Mucosa of gallbladder (tissue), 1 donor: ENCODE measurements at regions not wholly inside any gene's neighbourhood (a gene's known extent, or its start where the extent isn't known, plus 50 kb on each side); places are given as distances from the start of the nearest gene placed in this dataset.

Source experiments
- DNase-seq: peaks from one replicate; pipeline ENCODE4 v3.0.0-alpha.2; 2020; ENCODE audit warnings: low spot score
- donor health status: DM: no; HTN: no; CAD: no.

- DNase-seq = no peak
These were observed 904.8 kb upstream of the PCDH20 start for GRCh38 chr13:62320129-62321108.

- DNase-seq = no peak
These were observed 894.3 kb upstream of the PCDH20 start for GRCh38 chr13:62309904-62310303.

GRCh38 chr13:62305756-62306155, 890.1 kb upstream of the PCDH20 start:
- DNase-seq = no peak

- DNase-seq = no peak
These were observed 886.7 kb upstream of the PCDH20 start for GRCh38 chr13:62302341-62302740.

GRCh38 chr13:62299988-62300387, 884.3 kb upstream of the PCDH20 start:
- no peak for DNase-seq

GRCh38 chr13:62296812-62297211, 881.2 kb upstream of the PCDH20 start:
- DNase-seq = no peak

- DNase-seq = no peak
These were observed 878.6 kb upstream of the PCDH20 start for GRCh38 chr13:62294244-62294643.

- no peak for DNase-seq
These were observed 877.2 kb upstream of the PCDH20 start for GRCh38 chr13:62292714-62293480.

- DNase-seq = no peak
These were observed 874.9 kb upstream of the PCDH20 start for GRCh38 chr13:62290542-62290941.

- no peak for DNase-seq
These were observed 872.1 kb upstream of the PCDH20 start for GRCh38 chr13:62287764-62288163.

- DNase-seq = no peak
These were observed 864.9 kb upstream of the PCDH20 start for GRCh38 chr13:62280590-62280989.

- DNase-seq = no peak
These were observed 862.6 kb upstream of the PCDH20 start for GRCh38 chr13:62278271-62278670.

- no peak for DNase-seq
These were observed 836.1 kb upstream of the PCDH20 start for GRCh38 chr13:62251734-62252133.

- DNase-seq = no peak
These were observed 835.0 kb upstream of the PCDH20 start for GRCh38 chr13:62250501-62251201.

GRCh38 chr13:62246581-62246980, 830.9 kb upstream of the PCDH20 start:
- no peak for DNase-seq

GRCh38 chr13:62243106-62243505, 827.5 kb upstream of the PCDH20 start:
- no peak for DNase-seq

- DNase-seq = no peak
These were observed 819.3 kb upstream of the PCDH20 start for GRCh38 chr13:62234780-62235440.

- DNase-seq = no peak
These were observed 795.3 kb upstream of the PCDH20 start for GRCh38 chr13:62210951-62211350.

- DNase-seq = no peak
These were observed 793.9 kb upstream of the PCDH20 start for GRCh38 chr13:62209529-62209928.

- no peak for DNase-seq
These were observed 791.7 kb upstream of the PCDH20 start for GRCh38 chr13:62207388-62207787.

GRCh38 chr13:62206165-62206564, 790.5 kb upstream of the PCDH20 start:
- no peak for DNase-seq

- no peak for DNase-seq
These were observed 789.6 kb upstream of the PCDH20 start for GRCh38 chr13:62205273-62205672.
